ENCODE measurements at regions not wholly inside any gene's neighbourhood (a gene's known extent, or its start where the extent isn't known, plus 50 kb on each side); places are given as distances from the start of the nearest gene placed in this dataset.

GRCh38 chr3:20343790-20344189, 157.8 kb upstream of the SGO1 start:
- no peak overlapping the region for H3K4me2 ChIP-seq (ENCODE audit: insufficient read depth, insufficient read length, low read length)
- H3K14ac ChIP-seq (ENCODE audit: insufficient read depth, low read length), result no peak overlapping the region
- no peaks in the 10 kb centered on the region for H3K79me1 ChIP-seq (ENCODE audit: insufficient read depth, low read depth, low read length, poor library complexity, severe bottlenecking)
- H3K4me1 Mint-ChIP-seq, result peaks cover 46 to 48% of the 10 kb centered on the region in 2 experiments
- no peak overlapping the region for H2AFZ ChIP-seq (ENCODE audit: low read length)
- no peak for TF ChIP-seq CTCF (conservative IDR thresholded peaks at IDR 0.05)
- DNase-seq, result no peak
- no peak overlapping the region for H3K18ac ChIP-seq (ENCODE audit: insufficient read length, low read depth, low read length)
- H2BK15ac ChIP-seq (ENCODE audit: low read depth, low read length), result no peak overlapping the region
- H3K79me2 ChIP-seq (ENCODE audit: insufficient read depth, low read length), result no peaks in the 10 kb centered on the region
- H3T11ph ChIP-seq (ENCODE audit: low read length), result no peak overlapping the region
- no peak overlapping the region for H4K8ac ChIP-seq (replicated peaks; ENCODE audit: insufficient read length, low read depth, low read length)
- H3K4me1 ChIP-seq (ENCODE audit: insufficient read depth, low read length), result peaks cover 3% of the 10 kb centered on the region; the same call in 1 of the 2 replicates
- no peaks in the 10 kb centered on the region; the same call in 1 of the 2 replicates for H3K27me3 Mint-ChIP-seq (ENCODE audit: low read depth)
- H2BK12ac ChIP-seq (ENCODE audit: insufficient read length, low read depth, low read length), result no peak overlapping the region
- H3K27ac ChIP-seq (ENCODE audit: insufficient read length, low read depth, low read length), result no peak overlapping the region
- H4K5ac ChIP-seq (ENCODE audit: insufficient read length, low read depth, low read length), result no peak overlapping the region
- H3K36me3 Mint-ChIP-seq (ENCODE audit: insufficient read depth in 1 of 3, low read depth in 3 of 3), result peaks cover 3 to 9% (median 8%) of the 10 kb centered on the region in 3 experiments; a peak in 5 of 7 replicates
- H3K9me3 ChIP-seq (ENCODE audit: control insufficient read depth, low read depth, low read length), result no peaks in the 10 kb centered on the region
- no peak overlapping the region for H3K4ac ChIP-seq (ENCODE audit: low read depth, low read length)
- no peak overlapping the region for H2AK5ac ChIP-seq (ENCODE audit: insufficient read length, low read length)
- H3K4me3 Mint-ChIP-seq, result no peak overlapping the region
- peak overlapping the region; percentile 34 for H2BK20ac ChIP-seq (ENCODE audit: low read depth, low read length, poor library complexity, severe bottlenecking)
- H3K23me2 ChIP-seq (ENCODE audit: insufficient read length, low read depth, low read length, poor library complexity, severe bottlenecking), result no peaks in the 10 kb centered on the region
- no peak overlapping the region for H3K9ac ChIP-seq (ENCODE audit: extremely low read depth, insufficient read length, low read length)
- no peak overlapping the region for H4K91ac ChIP-seq (ENCODE audit: insufficient read length, low read depth, low read length)
- no peaks in the 10 kb centered on the region for H3K27me3 ChIP-seq (ENCODE audit: insufficient read depth, low read length)
- H3K9me3 Mint-ChIP-seq, result peaks cover 6 to 12% of the 10 kb centered on the region in 2 experiments; a peak in 3 of 5 replicates
- no peak overlapping the region for H2BK120ac ChIP-seq (ENCODE audit: low read depth, low read length, poor library complexity, severe bottlenecking)
- no peak overlapping the region for H3K23ac ChIP-seq (ENCODE audit: insufficient read length, low read depth, low read length)
- H2BK5ac ChIP-seq (ENCODE audit: insufficient read length, low read length), result no peak overlapping the region
- no peak overlapping the region for H3K56ac ChIP-seq (ENCODE audit: insufficient read length, low read depth, low read length)
- no CpG with 5 or more reads among the region's 3 CpGs for WGBS (ENCODE audit: extremely low coverage, insufficient read length, low lambda C conversion rate)
- no peaks in the 10 kb centered on the region for H4K20me1 ChIP-seq (ENCODE audit: control insufficient read depth, insufficient read depth, insufficient read length)
- H3K27ac Mint-ChIP-seq, result peak overlapping the region in 1 of 3 experiments; percentile 69; a peak in 2 of 7 replicates

Data from H9 (cell line).